Calu3 (cell line): ENCODE measurements at regions not wholly inside any gene's neighbourhood (a gene's known extent, or its start where the extent isn't known, plus 50 kb on each side); places are given as distances from the start of the nearest gene placed in this dataset.
A peak's percentile ranks its signal among the peaks of the same experiment; 100 is the strongest.

Experiments used
- BruUV-seq: library from RNA; stranded (reverse); fragments of 400-500 nt; replicated peaks from 2 replicates; lab custom pipeline; 2021; lab: Mats Ljungman, UMichigan
- CTCF ChIA-PET: fragments of 300-600 bp; sonication (Branson Sonifier 250); formaldehyde crosslinking; loops from one replicate; lab custom pipeline; 2022; ENCODE audit warnings: antibody characterized with exemption; lab: Charles Lee
- DNase-seq: peaks from one replicate; pipeline ENCODE4 v3.0.0; 2022
- H3K27ac Mint-ChIP-seq: one replicate; pipeline ENCODE4 v1.8.0; 2022; ENCODE audit warnings: mixed read lengths; ENCODE audit not compliant: unreplicated experiment
- H3K27me3 Mint-ChIP-seq: one replicate; pipeline ENCODE4 v1.8.0; 2022; ENCODE audit warnings: mixed read lengths; ENCODE audit not compliant: unreplicated experiment
- H3K36me3 Mint-ChIP-seq: one replicate; pipeline ENCODE4 v1.8.0; 2022; ENCODE audit warnings: mild to moderate bottlenecking, moderate library complexity, mixed read lengths; ENCODE audit not compliant: insufficient read depth, unreplicated experiment
- H3K4me1 Mint-ChIP-seq: one replicate; pipeline ENCODE4 v1.8.0; 2022; ENCODE audit warnings: mild to moderate bottlenecking, low read depth, mixed read lengths; ENCODE audit not compliant: unreplicated experiment
- H3K4me3 Mint-ChIP-seq: one replicate; pipeline ENCODE4 v1.8.0; 2022; ENCODE audit warnings: mild to moderate bottlenecking, low read depth, moderate library complexity, mixed read lengths; ENCODE audit not compliant: unreplicated experiment
- H3K9me3 Mint-ChIP-seq: one replicate; pipeline ENCODE4 v1.8.0; 2022; ENCODE audit warnings: low read depth, mixed read lengths; ENCODE audit not compliant: unreplicated experiment
- CTCF ChIP-seq: fragments of 200-600 bp; IDR thresholded peaks from one replicate; pipeline ENCODE4 v1.8.0; 2022; ENCODE audit warnings: antibody characterized with exemption; ENCODE audit not compliant: unreplicated experiment
- intact Hi-C: fragments of 100-400 bp; cut with micrococcal nuclease; formaldehyde crosslinking; loops from one replicate; pipeline ENCODE4 v1.10.0; 2022; ENCODE audit not compliant: unreplicated experiment

- no TSS peak for BruUV-seq
- intact Hi-C loops, result no loop called here
- H3K4me1 Mint-ChIP-seq, result peaks cover 35% of the 10 kb centered on the region
- H3K4me3 Mint-ChIP-seq, result no peak overlapping the region
- H3K27me3 Mint-ChIP-seq, result no peaks in the 10 kb centered on the region
- H3K36me3 Mint-ChIP-seq, result no peaks in the 10 kb centered on the region
- no peak overlapping the region for H3K27ac Mint-ChIP-seq
- no peak for TF ChIP-seq CTCF
- CTCF ChIA-PET, result no interaction called here
- peaks cover 7% of the 10 kb centered on the region for H3K9me3 Mint-ChIP-seq
- DNase-seq, result no peak
These were observed 185.4 kb upstream of the SERP2 start for GRCh38 chr13:44188257-44188656.

- Mint-ChIP-seq H3K4me1 (peaks cover 35% of the 10 kb centered on the region), H3K36me3 (no peaks in the 10 kb centered on the region), H3K4me3 (no peak overlapping the region), H3K27ac (no peak overlapping the region), H3K9me3 (peaks cover 5% of the 10 kb centered on the region), H3K27me3 (no peaks in the 10 kb centered on the region)
- no TSS peak for BruUV-seq
- no peak for DNase-seq
- intact Hi-C loops, result no loop called here
- TF ChIP-seq CTCF, result no peak
- CTCF ChIA-PET, result no interaction called here
These were observed 184.5 kb upstream of the SERP2 start for GRCh38 chr13:44189085-44189484.

GRCh38 chr13:44191103-44191502 is 182.5 kb upstream of the SERP2 start:
- DNase-seq, result no peak
- no peaks in the 10 kb centered on the region for H3K27me3 Mint-ChIP-seq
- peaks cover 6% of the 10 kb centered on the region for H3K36me3 Mint-ChIP-seq
- BruUV-seq, result no TSS peak
- intact Hi-C loops, result loop anchor here (5.0 kb wide), 1 partner anchor 246 kb away; no protein-coding TSS in a partner anchor
- no peak for TF ChIP-seq CTCF
- H3K9me3 Mint-ChIP-seq, result peaks cover 5% of the 10 kb centered on the region
- H3K4me1 Mint-ChIP-seq, result peaks cover 35% of the 10 kb centered on the region
- CTCF ChIA-PET, result no interaction called here
- H3K27ac Mint-ChIP-seq, result no peak overlapping the region
- H3K4me3 Mint-ChIP-seq, result no peak overlapping the region

- peaks cover 6% of the 10 kb centered on the region for H3K36me3 Mint-ChIP-seq
- no peak for TF ChIP-seq CTCF
- H3K27me3 Mint-ChIP-seq, result no peaks in the 10 kb centered on the region
- H3K27ac Mint-ChIP-seq, result no peak overlapping the region
- peaks cover 35% of the 10 kb centered on the region for H3K4me1 Mint-ChIP-seq
- peak; percentile 33 for DNase-seq
- BruUV-seq, result no TSS peak
- peaks cover 5% of the 10 kb centered on the region for H3K9me3 Mint-ChIP-seq
- CTCF ChIA-PET, result no interaction called here
- no peak overlapping the region for H3K4me3 Mint-ChIP-seq
- intact Hi-C loops, result loop anchor here (5.0 kb wide), 1 partner anchor 246 kb away; no protein-coding TSS in a partner anchor
These were observed 182.0 kb upstream of the SERP2 start for GRCh38 chr13:44191504-44192171.
